Activated B cell treated with CpG ODN at 0.5 μM for 24 hours (primary cell): ENCODE measurements at regions not wholly inside any gene's neighbourhood (a gene's known extent, or its start where the extent isn't known, plus 50 kb on each side); places are given as distances from the start of the nearest gene placed in this dataset.
"Not testable (repeated sequence)": the region's sequence is repeated elsewhere in the genome, so short reads cannot be mapped to it uniquely, and the experiment has no call there.

Source experiments
- ATAC-seq: fragments of 200-7000 bp; cut with Tn5 transposase; one replicate; pipeline ENCODE4 v1.10.0; 2021; ENCODE audit warnings: low read depth, mild to moderate bottlenecking, moderate library complexity
- CTCF ChIA-PET: fragments of 350-600 bp; sonication (Branson Sonifier 250); formaldehyde crosslinking; loops from one replicate; lab custom pipeline; 2021; ENCODE audit warnings: antibody characterized with exemption; lab: Charles Lee
- POLR2A ChIA-PET: fragments of 350-600 bp; sonication (Branson Sonifier 250); formaldehyde crosslinking; loops from one replicate; lab custom pipeline; 2021; ENCODE audit warnings: antibody characterized with exemption; lab: Charles Lee
- DNase-seq: peaks from one replicate; pipeline ENCODE4 v3.0.0; 2022
- H3K27ac Mint-ChIP-seq: one replicate; pipeline ENCODE4 v1.8.0; 2020; ENCODE audit warnings: mixed read lengths
- H3K27me3 Mint-ChIP-seq: one replicate; pipeline ENCODE4 v1.8.0; 2021; ENCODE audit warnings: mixed read lengths
- H3K36me3 Mint-ChIP-seq: one replicate; pipeline ENCODE4 v1.8.0; 2021; ENCODE audit warnings: low read depth, mixed read lengths
- H3K4me1 Mint-ChIP-seq: one replicate; pipeline ENCODE4 v1.8.0; 2021; ENCODE audit warnings: mixed read lengths
- H3K4me3 Mint-ChIP-seq: one replicate; pipeline ENCODE4 v1.8.0; 2020; ENCODE audit warnings: mild to moderate bottlenecking, mixed read lengths
- H3K9me3 Mint-ChIP-seq: one replicate; pipeline ENCODE4 v1.8.0; 2020; ENCODE audit warnings: mixed read lengths
- CTCF ChIP-seq: fragments of 200-600 bp; IDR thresholded peaks from one replicate; pipeline ENCODE4 v1.8.0; 2022; ENCODE audit warnings: antibody characterized with exemption, mild to moderate bottlenecking
- intact Hi-C: fragments of 100-400 bp; cut with micrococcal nuclease; formaldehyde crosslinking; loops from one replicate; pipeline ENCODE4 v1.15.1; 2024

DNA sequence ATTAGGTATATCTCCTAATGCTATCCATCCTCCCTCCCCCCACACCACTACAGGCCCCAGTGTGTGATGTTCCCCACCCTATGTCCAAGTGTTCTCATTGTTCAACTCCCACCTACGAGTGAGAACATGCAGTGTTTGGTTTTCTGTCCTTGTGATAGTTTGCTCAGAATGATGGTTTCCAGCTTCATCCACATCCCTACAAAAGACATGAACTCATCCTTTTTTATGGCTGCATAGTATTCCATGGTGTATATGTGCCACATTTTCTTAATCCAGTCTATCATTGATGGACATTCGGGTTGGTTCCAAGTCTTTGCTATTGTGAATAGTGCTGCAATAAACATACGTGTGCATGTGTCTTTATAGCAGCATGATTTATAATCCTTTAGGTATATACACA is 53.8 kb upstream of the HIVEP2 start:
- CTCF ChIA-PET, intact Hi-C loops, DNase-seq, H3K4me3 Mint-ChIP-seq, H3K9me3 Mint-ChIP-seq, H3K27ac Mint-ChIP-seq, ATAC-seq, H3K36me3 Mint-ChIP-seq, H3K4me1 Mint-ChIP-seq, H3K27me3 Mint-ChIP-seq, POLR2A ChIA-PET: not testable (repeated sequence)

- POLR2A ChIA-PET, result no interaction called here
- Mint-ChIP-seq H3K4me3 (no peak overlapping the region), H3K9me3 (peaks cover 7% of the 10 kb centered on the region), H3K27ac (no peak overlapping the region), H3K27me3 (no peaks in the 10 kb centered on the region), H3K4me1 (no peaks in the 10 kb centered on the region), H3K36me3 (peaks cover 4% of the 10 kb centered on the region)
- no peak for TF ChIP-seq CTCF
- CTCF ChIA-PET, result no interaction called here
- ATAC-seq (no peak), DNase-seq (no peak)
- intact Hi-C loops, result no loop called here
Measured at GRCh38 chr6:143000811-143001210, 55.8 kb upstream of the HIVEP2 start.

DNA sequence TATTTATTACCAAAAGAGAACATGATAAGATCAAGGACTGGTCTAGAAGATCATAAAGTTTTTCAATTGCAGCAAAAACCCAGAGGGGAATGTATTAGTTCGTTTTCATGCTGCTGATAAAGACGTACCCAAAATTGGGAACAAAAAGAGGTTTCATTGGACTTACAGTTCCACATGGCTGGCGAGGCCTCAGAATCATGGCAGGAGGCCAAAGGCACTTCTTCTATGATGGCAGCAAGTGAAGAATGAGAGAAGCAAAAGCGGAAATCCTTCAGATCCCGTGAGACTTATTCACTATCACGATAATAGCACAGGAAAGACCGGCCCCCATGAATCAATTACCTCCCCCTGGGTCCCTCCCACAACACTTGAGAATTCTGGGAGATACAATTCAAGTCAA is 57.7 kb upstream of the HIVEP2 start:
- CTCF ChIA-PET, result no interaction called here
- TF ChIP-seq CTCF, result no peak
- DNase-seq (no peak), ATAC-seq (no peak)
- H3K4me3 Mint-ChIP-seq, result no peak overlapping the region
- peaks cover 4% of the 10 kb centered on the region for H3K36me3 Mint-ChIP-seq
- H3K27me3 Mint-ChIP-seq, result no peaks in the 10 kb centered on the region
- no peak overlapping the region for H3K27ac Mint-ChIP-seq
- peaks cover 7% of the 10 kb centered on the region for H3K9me3 Mint-ChIP-seq
- H3K4me1 Mint-ChIP-seq, result no peaks in the 10 kb centered on the region
- intact Hi-C loops, result no loop called here
- POLR2A ChIA-PET, result no interaction called here

DNA sequence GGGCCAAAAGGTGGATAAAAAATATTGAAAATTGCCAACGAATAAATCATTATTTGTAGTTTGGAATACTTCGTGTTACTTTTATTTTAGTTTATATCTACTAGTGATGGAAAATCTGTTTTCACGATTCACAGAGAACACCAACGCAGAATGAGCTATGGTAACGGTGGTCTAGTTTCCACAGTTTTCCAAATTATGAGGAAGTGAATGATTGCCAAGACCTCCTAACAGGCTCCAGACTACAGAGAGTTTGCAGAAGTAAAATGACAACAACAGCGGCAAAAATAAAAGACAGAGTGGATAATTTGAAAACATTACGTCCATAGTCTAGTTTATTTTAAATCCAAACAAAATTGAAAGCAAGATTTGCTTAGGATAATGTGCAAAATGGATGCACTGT is 57.0 kb upstream of the AIG1 start:
- no peak for TF ChIP-seq CTCF
- no peak overlapping the region for H3K27ac Mint-ChIP-seq
- intact Hi-C loops, result no loop called here
- no peaks in the 10 kb centered on the region for H3K27me3 Mint-ChIP-seq
- H3K9me3 Mint-ChIP-seq, result peaks cover 7% of the 10 kb centered on the region
- H3K36me3 Mint-ChIP-seq, result peaks cover 4% of the 10 kb centered on the region
- no peaks in the 10 kb centered on the region for H3K4me1 Mint-ChIP-seq
- ChIA-PET POLR2A (no interaction called here), CTCF (no interaction called here)
- H3K4me3 Mint-ChIP-seq, result no peak overlapping the region
- no peak for ATAC-seq
- DNase-seq, result no peak

DNA sequence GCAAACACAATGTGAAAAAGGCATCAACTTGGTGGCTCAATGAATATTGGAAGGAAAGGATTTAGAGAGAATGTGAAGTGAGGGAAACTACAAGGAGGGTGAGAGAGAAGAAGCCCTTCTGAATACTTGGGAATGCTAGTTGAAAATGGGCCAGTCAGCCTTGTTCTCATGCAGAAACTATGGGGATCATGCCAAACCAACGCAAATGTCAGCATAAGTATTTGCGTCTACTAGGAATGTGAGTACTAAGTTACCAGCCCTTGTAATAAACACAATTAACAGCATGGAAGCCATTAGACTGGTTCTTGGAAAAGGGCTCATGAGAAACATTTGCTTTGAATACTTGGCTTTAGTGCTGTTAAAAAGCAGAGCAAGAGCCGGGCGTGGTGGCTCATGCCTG is 54.9 kb upstream of the AIG1 start:
- H3K36me3 Mint-ChIP-seq, result no peaks in the 10 kb centered on the region
- DNase-seq (no peak), ATAC-seq (no peak)
- no peaks in the 10 kb centered on the region for H3K9me3 Mint-ChIP-seq
- no peaks in the 10 kb centered on the region for H3K4me1 Mint-ChIP-seq
- H3K27ac Mint-ChIP-seq, result no peak overlapping the region
- ChIA-PET POLR2A (interaction anchor here (0.6 kb wide), 1 partner anchor 382 kb away, joined by 9 read pairs; no protein-coding TSS in a partner anchor), CTCF (interaction anchor here (0.5 kb wide), 1 partner anchor 1732 kb away, joined by 3 read pairs; no protein-coding TSS in a partner anchor)
- H3K27me3 Mint-ChIP-seq, result no peaks in the 10 kb centered on the region
- H3K4me3 Mint-ChIP-seq, result no peak overlapping the region
- TF ChIP-seq CTCF, result no peak
- intact Hi-C loops, result no loop called here

GRCh38 chr6:143006787-143007186 is 53.9 kb upstream of the AIG1 start:
- H3K4me1 Mint-ChIP-seq, result no peaks in the 10 kb centered on the region
- no peaks in the 10 kb centered on the region for H3K36me3 Mint-ChIP-seq
- intact Hi-C loops, result no loop called here
- TF ChIP-seq CTCF, result no peak
- no peaks in the 10 kb centered on the region for H3K9me3 Mint-ChIP-seq
- no peak overlapping the region for H3K27ac Mint-ChIP-seq
- no peak for ATAC-seq
- ChIA-PET CTCF (no interaction called here), POLR2A (no interaction called here)
- H3K4me3 Mint-ChIP-seq, result no peak overlapping the region
- H3K27me3 Mint-ChIP-seq, result no peaks in the 10 kb centered on the region
- DNase-seq, result no peak
